ENCODE measurements at regions not wholly inside any gene's neighbourhood (a gene's known extent, or its start where the extent isn't known, plus 50 kb on each side); places are given as distances from the start of the nearest gene placed in this dataset.

DNA sequence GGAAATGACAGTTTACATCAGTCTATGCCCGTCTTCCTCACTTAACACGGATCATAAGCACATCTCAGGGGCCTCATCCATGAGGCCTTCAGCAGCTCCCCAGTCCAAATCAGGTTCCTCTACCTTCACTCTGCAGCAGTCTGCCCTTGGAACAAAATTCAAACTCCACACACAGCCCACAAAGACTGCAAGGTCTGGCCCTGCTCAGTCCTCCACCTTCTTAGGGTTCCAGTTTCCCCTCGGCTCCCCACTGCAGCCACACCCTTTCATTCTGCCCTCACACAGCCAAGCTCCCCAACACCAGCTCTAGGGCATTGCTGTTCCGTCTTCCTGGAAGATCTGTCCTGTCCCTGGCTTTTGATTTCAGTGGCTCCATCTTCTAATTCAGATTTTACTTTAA, 95.2 kb upstream of the IQSEC1 start:
- DNase-seq: no peak

DNA sequence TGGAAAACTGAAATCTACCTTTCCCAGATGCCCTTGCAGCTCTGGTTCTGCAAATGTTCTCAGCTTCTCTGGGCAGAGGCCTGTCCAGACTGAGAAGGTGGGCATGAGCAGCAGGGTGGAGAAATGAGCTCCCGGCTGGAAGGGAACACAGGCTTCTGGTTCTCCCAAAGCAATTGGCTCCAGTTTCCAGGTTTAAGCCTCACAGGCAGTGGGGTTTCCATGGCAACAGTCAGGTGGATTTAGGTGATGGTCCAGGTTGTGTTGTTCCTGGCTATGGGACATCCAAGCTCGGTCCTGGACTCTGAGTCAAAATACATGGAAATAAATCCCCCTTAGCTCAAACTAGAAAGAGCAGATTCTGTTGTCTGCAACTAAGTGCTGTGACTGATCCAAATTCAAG, 94.6 kb upstream of the IQSEC1 start:
- no peak for DNase-seq

DNA sequence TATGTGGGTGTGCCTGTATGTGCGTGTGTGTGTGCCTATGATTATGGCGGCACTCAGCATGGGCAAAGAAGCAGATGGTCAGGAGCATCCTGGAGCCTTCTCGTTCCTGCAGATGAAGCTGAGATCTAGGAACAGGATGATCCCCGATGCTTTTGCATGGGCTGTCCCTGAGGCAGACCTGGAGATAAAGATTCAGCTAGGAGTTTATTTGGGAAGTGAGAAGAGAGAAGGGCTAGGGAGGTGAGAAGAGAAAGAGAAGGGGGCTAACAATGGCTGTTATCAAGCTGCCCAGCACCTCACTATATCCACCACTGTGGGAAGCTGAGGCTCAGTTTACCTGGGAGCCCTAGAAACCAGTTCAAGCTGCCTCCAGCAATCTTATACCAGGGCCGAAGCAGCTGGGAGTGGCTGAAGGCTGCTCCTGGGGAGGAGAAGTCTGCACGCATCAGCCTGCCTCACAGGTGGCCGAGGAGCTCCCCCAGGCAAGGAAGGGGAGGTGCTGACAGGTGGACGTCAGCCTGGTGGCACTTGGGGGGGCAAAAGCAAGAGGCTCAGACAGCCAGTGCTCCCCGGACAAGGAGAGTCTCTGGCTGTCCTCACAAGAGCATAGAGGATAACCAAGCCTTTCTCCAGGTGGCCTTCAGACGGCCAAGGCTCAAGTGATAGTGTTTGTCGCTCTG, 94.0 kb upstream of the IQSEC1 start:
- no peak for DNase-seq

DNA sequence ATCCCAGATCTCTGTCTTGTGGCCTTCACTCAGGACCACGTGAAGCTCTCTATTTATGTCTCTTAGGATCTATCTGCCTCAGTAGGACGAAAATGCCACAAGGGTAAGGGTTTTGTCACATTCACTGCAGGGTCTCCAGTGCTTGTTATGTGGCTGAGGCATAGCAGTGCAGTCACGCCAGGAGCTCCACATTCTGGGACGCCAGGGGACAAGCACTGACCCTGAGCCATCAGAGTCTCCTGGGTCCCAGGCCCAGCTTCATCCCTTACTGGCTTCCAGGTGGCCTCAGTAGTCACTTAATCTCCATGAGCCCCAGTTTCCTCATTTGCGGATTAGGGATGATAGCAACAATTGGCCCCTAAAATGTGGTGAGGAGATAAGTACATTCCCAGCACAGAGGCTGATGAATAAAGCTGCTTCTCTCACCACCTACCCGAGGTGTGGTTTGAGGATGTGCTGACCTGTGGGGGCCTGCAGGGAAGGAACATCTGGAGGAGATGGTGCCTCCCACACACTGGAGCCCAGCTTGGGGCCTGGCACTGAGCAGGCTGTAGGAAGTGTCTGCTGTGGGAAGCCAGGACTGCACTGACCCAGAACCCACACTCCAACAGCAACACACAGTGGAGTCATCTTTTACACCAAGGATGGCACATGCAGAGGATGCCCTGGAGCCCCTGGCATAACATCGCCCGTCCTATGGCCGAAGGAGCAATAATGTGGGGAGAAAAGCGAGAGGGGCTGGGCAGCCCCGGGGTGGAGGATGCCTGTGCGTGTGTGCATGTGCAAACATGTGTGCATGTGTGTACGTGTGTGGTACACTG, 93.2 kb upstream of the IQSEC1 start:
- DNase-seq: no peak

DNA sequence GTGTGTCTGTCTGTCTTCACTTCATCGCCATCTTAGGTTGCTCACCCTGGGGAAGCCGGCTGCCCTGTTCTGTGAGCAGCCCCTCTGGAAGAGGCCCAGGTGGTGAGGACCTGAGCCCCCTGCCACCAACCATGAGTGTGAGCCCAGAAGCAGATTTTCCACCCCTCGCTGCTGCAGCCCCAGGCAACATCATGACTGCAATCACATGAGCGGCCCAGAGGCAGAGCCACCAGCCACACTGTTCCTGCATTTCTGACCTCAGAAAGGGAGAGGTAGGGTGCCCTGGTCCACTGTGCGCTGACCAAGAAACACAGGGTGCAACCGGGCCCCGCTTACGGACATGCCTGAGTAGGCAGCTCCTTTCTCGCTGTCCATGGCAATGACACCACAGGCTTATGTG, 92.3 kb upstream of the IQSEC1 start:
- DNase-seq: no peak

DNA sequence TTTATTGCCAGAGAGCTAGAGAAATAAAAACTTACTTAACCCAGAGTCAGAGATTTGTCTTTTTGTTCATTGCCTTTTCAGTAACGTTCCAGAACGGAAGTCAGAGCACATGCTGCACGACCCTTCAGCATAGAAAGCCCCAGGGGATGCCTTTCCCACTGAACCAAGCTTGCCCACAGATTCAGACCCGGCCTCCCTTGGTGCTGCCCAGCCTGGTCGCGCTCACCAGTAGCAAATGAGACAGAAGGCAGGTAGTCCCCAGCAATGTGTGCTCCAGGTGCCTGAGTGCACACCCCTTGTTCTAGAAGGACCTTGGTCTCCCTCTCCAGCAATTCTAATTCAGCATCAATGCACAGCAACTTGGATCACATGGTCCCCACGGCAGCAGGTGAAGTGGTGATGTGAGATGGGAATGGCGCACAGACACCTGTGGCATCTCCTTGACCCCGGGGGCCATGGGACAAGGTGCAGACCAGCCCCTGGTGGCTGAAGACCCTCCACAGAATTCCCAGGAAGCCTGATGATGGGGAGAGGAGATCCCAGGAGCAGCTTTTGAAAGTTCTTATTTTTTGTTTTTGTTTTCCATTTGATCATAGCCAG, 91.8 kb upstream of the IQSEC1 start:
- DNase-seq: no peak

DNA sequence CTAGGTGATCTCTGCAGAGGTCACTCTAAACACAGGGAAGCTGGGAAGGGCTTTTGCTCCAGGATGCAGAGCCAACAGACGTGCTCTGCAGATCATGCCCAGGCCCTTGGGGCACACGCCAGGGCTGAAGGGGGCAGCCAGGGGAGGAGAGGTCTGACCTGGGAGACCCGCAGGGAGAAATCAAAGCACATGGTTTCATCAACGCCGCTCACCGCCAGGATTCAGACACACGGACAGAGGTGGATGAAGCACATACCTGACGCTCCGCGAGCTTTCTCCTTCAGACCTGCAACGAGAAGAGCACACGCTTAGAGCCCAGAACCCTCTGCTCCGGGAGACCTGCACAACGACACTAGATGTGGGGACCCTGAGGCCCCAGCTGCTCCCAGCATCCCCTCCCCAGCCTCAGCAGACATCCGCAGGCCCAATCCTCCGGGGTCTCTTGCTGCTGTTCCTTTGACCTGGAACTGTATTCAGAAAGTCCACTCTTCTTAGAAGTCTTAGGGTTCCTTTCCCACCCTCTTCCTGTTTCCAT, 90.7 kb upstream of the IQSEC1 start:
- DNase-seq: no peak

DNA sequence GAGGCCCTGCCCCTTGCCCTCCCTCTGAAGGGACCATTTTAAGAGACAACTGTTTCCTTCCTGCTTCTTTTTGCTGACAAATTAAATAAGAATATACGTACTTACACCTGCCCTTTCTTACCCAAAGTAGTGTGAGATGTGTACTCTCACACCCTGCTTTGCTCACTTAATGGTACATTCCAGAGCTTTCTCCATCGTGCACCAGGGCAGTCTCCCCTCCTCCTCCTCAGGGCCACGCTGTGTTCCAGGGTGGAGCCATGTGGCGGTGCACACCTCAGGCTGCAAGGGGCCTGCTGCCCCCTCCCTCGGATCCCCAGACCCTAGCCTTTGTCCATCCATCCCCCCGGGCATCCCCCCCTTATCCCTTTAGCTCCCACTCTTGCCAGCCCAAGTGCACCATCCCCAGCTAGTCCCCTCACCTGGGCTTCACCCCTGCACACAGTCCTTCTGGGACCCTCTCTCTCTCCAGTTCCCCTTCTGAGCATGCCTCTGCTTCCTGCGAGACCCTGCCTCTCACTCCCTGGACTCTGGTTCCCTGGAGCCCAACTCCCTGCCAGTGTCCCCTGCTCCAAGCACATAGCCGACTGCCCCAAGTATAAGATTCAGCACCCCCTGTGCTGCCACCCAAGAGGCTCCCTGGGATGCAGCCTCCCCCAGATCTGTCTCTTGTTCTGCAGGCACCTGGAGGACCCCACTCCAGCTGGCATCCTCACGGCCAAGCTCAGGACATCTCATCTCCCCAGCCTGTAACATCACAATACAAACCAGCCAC, 89.5 kb upstream of the IQSEC1 start:
- no peak for DNase-seq

DNA sequence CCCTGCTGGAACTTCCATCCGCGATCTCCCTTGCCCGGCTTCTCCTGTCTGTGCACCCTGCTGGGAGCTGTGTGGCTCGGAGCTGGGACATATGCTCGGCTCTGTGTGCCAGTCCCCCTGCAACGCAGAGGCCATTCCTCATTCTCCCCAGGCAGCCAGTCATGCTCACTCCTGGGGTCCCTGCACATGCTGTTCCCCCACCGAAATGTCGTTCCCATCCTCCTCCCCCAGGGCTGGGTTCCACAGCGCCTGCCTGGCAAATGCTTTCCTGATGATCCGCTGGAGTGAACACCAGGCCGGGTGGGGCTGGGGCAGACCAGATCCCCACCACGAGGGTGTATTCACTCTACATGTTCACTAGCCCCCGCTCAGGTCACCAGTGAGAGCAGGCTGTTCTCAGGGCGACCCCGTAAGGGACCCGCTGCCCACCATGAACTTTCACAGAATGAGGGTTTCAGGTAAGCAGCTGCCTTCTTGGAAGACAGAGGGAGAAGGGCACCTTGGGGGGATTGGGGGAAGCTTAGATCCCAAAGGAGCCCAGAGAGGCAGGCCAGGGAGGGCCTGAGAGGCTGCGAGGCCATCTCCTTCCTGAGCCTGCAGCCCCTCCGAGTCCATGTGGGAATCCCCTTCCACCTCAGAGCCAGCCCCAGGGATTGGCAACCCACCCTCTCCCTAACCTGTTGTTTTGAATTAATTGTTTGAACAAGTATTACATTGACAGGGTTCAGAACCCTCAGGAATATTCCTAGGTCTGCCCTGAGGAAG, 88.7 kb upstream of the IQSEC1 start:
- DNase-seq: no peak

DNA sequence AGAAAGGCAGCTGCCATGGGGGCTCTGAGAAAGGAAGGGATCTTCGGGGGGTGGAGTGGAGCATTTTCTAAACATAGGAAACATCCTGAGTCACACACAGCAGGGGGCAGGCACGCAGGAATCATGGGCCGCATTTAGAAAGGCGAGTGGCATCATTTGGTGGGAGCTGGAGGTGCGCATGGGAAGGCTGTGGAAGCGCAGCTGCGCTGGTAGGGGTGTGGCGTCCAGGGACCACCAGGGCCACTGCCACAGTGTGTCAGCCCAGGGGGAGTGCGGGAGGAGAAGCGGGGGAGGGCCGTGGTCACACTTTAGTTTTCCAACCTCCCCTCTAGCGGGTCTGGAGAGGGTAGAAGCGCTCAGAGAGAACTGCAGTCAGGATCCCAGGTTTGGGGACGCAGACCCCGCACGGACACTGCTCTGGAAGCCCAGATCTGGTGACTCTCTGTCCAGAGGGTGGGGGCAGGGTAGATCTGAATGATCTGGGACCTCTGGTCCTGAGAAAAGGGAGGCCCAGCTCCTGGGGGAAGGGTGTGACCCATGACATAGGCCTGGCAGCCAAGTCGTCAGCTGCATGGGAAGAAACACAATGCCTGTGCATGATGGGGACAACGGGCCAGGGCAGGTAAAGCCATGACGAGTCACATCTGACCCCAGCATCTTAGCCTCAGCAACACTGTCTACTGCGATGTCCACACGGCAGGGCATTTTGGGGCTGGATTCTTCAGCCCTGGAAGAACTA, 88.0 kb upstream of the IQSEC1 start:
- no peak for DNase-seq

DNA sequence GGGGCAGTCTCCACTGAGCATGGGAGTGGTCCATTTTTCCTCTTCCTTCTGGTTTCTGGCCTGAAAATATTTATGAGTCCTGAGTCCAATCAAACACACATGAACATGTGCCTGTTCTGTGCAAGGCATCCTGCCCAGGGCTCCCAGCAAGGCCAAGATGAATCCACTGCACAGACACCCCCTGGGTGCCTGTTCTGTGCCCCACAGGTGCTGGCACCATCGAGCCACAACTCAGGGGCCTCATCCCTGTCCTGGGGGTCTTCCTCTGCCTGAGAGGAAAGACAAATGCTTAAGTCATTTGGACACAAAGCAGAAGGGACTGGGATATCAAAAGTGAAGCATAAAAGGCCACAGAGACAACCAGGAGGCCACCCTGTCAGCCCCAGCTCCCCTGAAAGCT, 87.4 kb upstream of the IQSEC1 start:
- no peak for DNase-seq

DNA sequence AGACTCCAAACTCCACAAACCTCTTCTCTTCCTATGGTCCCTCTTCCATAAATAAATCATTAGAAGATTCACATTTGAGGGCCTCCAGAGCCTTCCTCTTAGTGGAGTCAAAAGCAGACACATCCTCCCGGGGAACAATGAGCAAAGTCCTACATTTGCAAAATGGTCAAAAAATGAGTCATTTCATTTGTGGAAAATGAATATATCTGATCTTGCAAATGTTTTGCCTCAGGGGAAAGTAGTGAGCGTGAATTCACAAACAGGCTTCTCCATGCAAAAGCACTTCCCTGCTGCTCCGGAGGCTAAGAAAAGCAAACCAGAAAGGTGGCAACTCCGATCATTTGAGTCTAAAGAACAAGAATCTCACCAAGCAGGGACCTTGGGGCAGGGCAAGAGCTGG, 86.7 kb upstream of the IQSEC1 start:
- no peak for DNase-seq

DNA sequence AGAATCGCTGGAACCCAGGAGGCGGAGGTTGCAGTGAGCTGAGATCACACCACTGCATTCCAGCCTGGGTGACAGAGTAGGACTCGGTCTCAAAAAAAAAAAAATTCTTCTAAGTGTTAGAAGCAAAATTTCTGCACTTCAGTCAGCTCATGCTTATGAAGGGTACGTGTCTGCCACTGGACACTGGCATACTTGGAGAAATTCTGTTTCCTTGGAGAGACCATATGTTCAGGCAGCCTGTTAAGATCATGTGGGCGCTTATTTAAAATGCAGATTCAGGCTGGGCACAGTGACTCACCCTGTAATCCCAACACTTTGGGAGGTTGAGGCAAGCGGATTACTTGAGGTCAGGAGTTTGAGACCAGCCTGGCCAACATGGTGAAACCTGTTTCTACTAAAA, 85.6 kb upstream of the IQSEC1 start:
- DNase-seq: no peak

DNA sequence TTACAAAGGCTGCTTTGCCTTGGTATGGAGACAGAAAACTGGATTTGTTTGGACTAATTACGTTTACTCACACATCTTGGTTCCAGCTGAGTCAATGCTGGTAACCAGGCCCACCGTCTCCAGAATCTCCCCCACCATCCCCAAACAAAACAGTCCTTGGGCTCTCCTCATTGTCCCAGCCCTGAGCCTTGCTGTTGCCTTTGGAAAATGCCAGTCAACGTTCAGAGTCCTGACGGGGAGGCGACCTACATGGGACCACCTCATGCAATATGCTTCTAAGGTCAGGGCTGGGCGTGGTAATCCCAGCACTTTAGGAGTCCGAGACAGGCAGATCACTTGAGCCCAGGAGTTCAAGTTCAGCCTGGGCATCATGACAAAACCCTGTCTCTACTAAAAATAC, 85.2 kb upstream of the IQSEC1 start:
- no peak for DNase-seq

DNA sequence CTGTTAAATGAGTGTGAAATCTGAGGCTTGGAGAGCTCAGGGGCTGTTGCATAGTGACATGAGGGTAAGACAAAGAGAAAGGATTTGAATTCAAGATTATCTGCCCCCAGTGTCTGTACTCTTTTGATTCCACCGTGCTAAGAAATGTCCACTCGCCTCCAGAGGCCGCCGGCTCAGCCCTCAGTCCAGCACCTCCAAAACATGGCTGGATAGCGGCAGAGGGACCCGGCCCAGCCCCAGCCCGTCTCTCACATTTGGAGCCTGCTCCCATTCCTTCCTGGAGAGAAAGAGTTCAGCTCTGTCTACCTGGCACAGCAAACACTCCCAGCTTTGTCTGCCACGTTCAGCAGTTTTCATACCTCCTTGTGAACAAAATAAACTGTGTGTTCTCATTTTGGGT, 84.8 kb upstream of the IQSEC1 start:
- no peak for DNase-seq

DNA sequence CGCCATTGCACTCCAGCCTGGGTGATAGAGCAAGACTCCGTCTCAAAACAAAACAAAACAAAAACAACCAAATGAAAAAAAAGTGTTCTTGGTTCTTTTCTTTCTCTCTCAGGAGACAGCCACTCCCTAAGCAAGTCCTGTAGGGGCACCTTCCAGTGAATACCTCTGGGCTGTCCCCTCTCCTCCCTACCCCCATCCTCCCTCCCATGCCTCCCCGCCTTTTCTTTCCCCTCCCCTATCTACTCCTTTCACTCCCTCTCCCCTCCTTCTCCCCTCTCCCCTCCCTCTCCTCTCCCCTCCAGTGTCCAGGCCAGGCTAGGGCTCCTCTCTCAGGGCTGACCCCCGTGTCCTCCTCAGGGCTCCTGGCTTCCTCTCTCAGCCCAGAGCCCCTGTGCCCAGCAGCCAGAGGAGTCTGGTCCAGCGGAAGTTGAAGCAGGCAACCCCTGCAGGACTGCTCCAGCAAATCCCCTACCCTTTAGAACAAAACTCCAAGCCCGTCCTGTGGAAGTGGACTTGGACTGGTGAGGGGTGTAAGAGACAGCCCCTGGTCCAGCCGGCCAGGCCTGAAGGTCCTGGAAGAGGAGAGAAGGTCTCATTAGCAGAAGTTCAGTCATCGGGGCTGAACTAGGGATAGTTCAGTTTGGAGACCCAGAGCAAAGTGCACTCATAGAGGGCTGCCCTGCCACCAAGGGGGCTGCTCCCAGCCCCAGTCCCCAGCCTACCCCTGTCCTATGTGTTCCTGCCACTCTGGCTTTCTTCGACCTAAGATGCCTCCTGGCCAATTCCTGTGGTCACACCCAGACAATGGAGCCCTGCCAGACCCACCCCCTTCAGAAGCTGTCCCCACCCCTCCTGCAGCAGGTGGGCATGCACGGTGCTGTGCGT, 79.8 kb upstream of the IQSEC1 start:
- DNase-seq: no peak

DNA sequence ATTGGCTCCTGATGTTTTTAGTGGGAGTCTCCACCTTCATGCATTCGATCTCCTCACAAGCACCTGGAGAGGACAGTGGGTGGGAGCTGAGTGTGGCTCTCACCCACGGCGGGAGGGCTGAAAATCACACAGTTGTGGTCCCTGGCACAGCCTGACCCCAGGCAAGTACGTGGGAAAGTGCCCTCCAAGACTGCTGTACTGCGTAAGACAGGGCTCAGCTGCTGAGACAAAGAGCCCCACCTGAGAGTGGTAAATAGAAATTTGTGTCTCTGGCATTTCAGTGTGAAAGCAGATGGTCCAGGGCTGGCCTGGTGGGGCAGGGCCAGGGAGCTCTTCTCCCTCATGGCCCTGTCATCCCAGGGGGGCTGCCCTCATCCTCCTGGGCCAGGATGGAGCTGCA, 77.4 kb upstream of the IQSEC1 start:
- no peak for DNase-seq

DNA sequence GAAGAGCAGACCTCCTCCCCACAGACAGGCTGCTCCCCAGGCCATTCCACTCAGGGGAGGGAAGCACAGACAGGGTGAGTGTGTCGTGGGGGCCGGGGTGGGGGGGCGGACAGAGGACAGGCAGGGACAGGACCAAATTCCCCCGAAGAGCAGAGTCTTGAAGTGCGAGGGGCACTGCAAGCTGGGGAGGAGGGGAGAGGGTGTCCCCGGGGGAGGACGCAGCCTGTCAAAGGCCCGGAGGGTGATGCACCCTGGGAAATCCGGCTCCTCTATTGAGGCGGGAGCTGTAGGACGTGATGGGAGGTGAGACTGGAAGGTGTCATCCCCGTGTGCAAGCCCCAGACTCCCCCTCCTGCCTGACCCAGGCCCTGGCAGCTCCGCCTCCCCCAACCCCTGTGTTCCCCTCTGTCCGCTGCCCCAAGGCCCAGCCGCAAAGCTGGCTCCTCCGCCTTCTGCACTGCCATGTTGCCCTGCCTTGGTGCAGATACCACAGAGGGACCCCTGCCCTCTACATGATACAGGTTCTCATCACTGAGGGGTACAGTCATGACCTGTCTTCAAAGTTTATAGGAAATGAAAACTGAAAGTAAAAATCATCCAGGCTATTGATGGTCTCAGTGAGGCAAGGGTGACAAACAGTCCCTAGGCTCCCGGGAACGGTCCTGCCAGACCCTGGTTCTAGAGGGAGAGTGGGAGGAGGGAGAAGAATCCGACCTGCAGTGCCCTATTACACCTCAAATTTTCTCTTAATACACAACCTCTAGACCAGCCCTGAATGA, 76.3 kb upstream of the IQSEC1 start:
- no peak for DNase-seq

DNA sequence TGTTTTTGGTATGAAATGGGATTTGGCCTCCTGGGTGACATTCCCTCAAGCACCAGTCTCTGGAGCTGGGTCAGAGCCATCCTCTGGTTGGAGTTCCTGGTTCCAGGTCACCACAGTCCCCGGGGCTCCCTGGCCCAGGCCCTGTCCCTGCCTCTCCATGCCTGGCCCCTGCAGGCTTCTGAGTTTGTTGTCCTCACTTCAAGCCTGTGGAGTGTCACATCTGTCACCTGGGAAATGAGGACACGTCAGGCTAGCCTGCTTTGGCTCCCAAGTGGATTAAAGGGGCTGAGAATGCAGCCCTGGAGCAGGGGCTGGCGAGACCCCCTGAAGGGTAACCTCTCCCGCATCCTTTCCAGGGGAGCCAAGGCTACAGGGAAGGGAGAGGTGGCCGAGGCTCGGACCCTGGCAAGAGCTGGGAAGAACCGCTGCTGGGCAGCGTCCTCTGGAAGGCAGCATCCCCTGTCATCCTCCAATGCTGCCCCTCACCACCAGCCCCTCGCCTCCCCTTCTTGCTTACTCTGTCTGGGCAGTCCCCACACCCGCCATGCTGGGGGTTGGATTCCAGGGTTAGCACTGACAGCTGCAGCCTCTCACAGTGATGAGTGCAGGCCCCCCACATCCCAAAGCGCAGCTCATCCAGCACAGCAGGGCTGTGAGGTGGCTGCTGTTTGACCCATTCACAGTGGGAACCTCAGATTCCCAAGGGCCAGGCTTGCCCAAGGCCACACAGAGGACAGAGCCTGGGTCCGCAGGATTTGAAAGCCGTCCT, 75.5 kb upstream of the IQSEC1 start:
- DNase-seq: no peak
